GM18873 (cell line): ENCODE measurements at regions not wholly inside any gene's neighbourhood (a gene's known extent, or its start where the extent isn't known, plus 50 kb on each side); places are given as distances from the start of the nearest gene placed in this dataset.

ENCODE experiments used
- ATAC-seq: cut with Tn5 transposase; IDR thresholded peaks from one replicate; pipeline ENCODE4 v1.9.1; 2021; ENCODE audit warnings: mild to moderate bottlenecking, moderate library complexity, moderate number of reproducible peaks; ENCODE audit not compliant: unreplicated experiment, low FRiP score

GRCh38 chr15:93305306-93305705 is 216.3 kb upstream of the RGMA start:
- no peak for ATAC-seq

GRCh38 chr15:93302080-93302765 is 213.2 kb upstream of the RGMA start:
- ATAC-seq = no peak

- no peak for ATAC-seq
Measured at GRCh38 chr15:93300796-93301195, 211.8 kb upstream of the RGMA start.

GRCh38 chr15:93299675-93300074 is 210.7 kb upstream of the RGMA start:
- no peak for ATAC-seq

GRCh38 chr15:93298901-93299300 is 209.9 kb upstream of the RGMA start:
- no peak for ATAC-seq

GRCh38 chr15:93296759-93297500 is 207.9 kb upstream of the RGMA start:
- ATAC-seq = no peak

- no peak for ATAC-seq
Measured at GRCh38 chr15:93294896-93295295, 205.9 kb upstream of the RGMA start.

- ATAC-seq = no peak
Measured at GRCh38 chr15:93294066-93294465, 205.1 kb upstream of the RGMA start.

- no peak for ATAC-seq
Measured at GRCh38 chr15:93291380-93291779, 202.4 kb upstream of the RGMA start.

- ATAC-seq = no peak
Measured at GRCh38 chr15:93290618-93290946, 201.6 kb upstream of the RGMA start.

GRCh38 chr15:93289941-93290617 is 201.1 kb upstream of the RGMA start:
- no peak for ATAC-seq

- ATAC-seq = no peak
Measured at GRCh38 chr15:93288728-93289294, 199.8 kb upstream of the RGMA start.

GRCh38 chr15:93286446-93286845 is 197.4 kb upstream of the RGMA start:
- no peak for ATAC-seq

- no peak for ATAC-seq
Measured at GRCh38 chr15:93283854-93284253, 194.8 kb upstream of the RGMA start.

GRCh38 chr15:93282808-93283207 is 193.8 kb upstream of the RGMA start:
- no peak for ATAC-seq

- ATAC-seq = no peak
Measured at GRCh38 chr15:93278783-93279182, 189.8 kb upstream of the RGMA start.

GRCh38 chr15:93278006-93278405 is 189.0 kb upstream of the RGMA start:
- no peak for ATAC-seq

GRCh38 chr15:93274257-93274656 is 185.2 kb upstream of the RGMA start:
- no peak for ATAC-seq

- no peak for ATAC-seq
Measured at GRCh38 chr15:93271871-93272270, 182.9 kb upstream of the RGMA start.

GRCh38 chr15:93270937-93271467 is 182.0 kb upstream of the RGMA start:
- ATAC-seq = no peak

GRCh38 chr15:93268066-93268465 is 179.1 kb upstream of the RGMA start:
- ATAC-seq = no peak
